Skeletal muscle tissue (tissue), 3 donors: ENCODE measurements at regions not wholly inside any gene's neighbourhood (a gene's known extent, or its start where the extent isn't known, plus 50 kb on each side); places are given as distances from the start of the nearest gene placed in this dataset.

Source experiments
- H3K27ac ChIP-seq: one replicate; pipeline ENCODE4 v1.7.0; 2013; ENCODE audit warnings: mild to moderate bottlenecking, low read depth, low read length, inconsistent platforms
- H3K27me3 ChIP-seq, 3 donors: one replicate each; pipeline ENCODE4 v1.7.0; 2013; ENCODE audit warnings: low read length in 3 of 3; ENCODE audit not compliant: control insufficient read depth in 3 of 3, insufficient read depth in 3 of 3
- H3K36me3 ChIP-seq, 3 donors: one replicate each; pipeline ENCODE4 v1.7.0; 2013; ENCODE audit warnings: low read length in 3 of 3; ENCODE audit not compliant: control insufficient read depth in 3 of 3, insufficient read depth in 3 of 3
- H3K4me1 ChIP-seq, 3 donors: one replicate each; pipeline ENCODE4 v1.7.0; 2013; ENCODE audit warnings: low read length in 3 of 3, mild to moderate bottlenecking in 3 of 3; ENCODE audit not compliant: control insufficient read depth in 3 of 3, insufficient read depth in 3 of 3
- H3K4me3 ChIP-seq, 3 donors: one replicate each; pipeline ENCODE4 v1.7.0; 2013; ENCODE audit warnings: low read length in 3 of 3
- H3K9ac ChIP-seq, 3 donors: one replicate each; pipeline ENCODE4 v1.7.0; 2013; ENCODE audit warnings: low read length in 3 of 3, mild to moderate bottlenecking in 3 of 3, moderate library complexity in 2 of 3, low read depth in 1 of 3
- H3K9me3 ChIP-seq, 3 donors: one replicate each; pipeline ENCODE4 v1.7.0; 2013; ENCODE audit warnings: low read length in 3 of 3; ENCODE audit not compliant: control insufficient read depth in 3 of 3
- donor health status: Osteomylitis.

- no peaks in the 10 kb centered on the region for H3K27me3 ChIP-seq
- H3K27ac ChIP-seq: no peak overlapping the region
- no peaks in the 10 kb centered on the region for H3K9me3 ChIP-seq
- no peak overlapping the region for H3K9ac ChIP-seq
- H3K36me3 ChIP-seq: no peaks in the 10 kb centered on the region
- no peaks in the 10 kb centered on the region for H3K4me1 ChIP-seq
- no peak overlapping the region for H3K4me3 ChIP-seq
Observed at GRCh38 chr1:104073463-104073902, 323.8 kb downstream of the AMY1C start.

GRCh38 chr1:104082221-104082620, 332.5 kb downstream of the AMY1C start:
- no peaks in the 10 kb centered on the region for H3K36me3 ChIP-seq
- H3K4me1 ChIP-seq: no peaks in the 10 kb centered on the region
- H3K27me3 ChIP-seq: no peaks in the 10 kb centered on the region
- no peak overlapping the region for H3K9ac ChIP-seq
- no peaks in the 10 kb centered on the region for H3K9me3 ChIP-seq
- no peak overlapping the region for H3K27ac ChIP-seq
- H3K4me3 ChIP-seq: no peak overlapping the region

- H3K4me1 ChIP-seq: no peaks in the 10 kb centered on the region
- no peaks in the 10 kb centered on the region for H3K27me3 ChIP-seq
- H3K9me3 ChIP-seq: no peaks in the 10 kb centered on the region
- H3K4me3 ChIP-seq: no peak overlapping the region
- H3K36me3 ChIP-seq: no peaks in the 10 kb centered on the region
- H3K27ac ChIP-seq: no peak overlapping the region
- no peak overlapping the region for H3K9ac ChIP-seq
Observed at GRCh38 chr1:104084380-104084779, 334.7 kb downstream of the AMY1C start.

- H3K9ac ChIP-seq: no peak overlapping the region
- no peaks in the 10 kb centered on the region for H3K27me3 ChIP-seq
- H3K9me3 ChIP-seq: no peaks in the 10 kb centered on the region
- no peak overlapping the region for H3K27ac ChIP-seq
- H3K36me3 ChIP-seq: no peaks in the 10 kb centered on the region
- no peak overlapping the region for H3K4me3 ChIP-seq
- H3K4me1 ChIP-seq: no peaks in the 10 kb centered on the region
Observed at GRCh38 chr1:104092698-104093097, 343.0 kb downstream of the AMY1C start.

GRCh38 chr1:104098837-104099236, 349.1 kb downstream of the AMY1C start:
- Histone ChIP-seq H3K27me3 (no peaks in the 10 kb centered on the region), H3K9me3 (no peaks in the 10 kb centered on the region), H3K27ac (no peak overlapping the region), H3K4me3 (no peak overlapping the region), H3K4me1 (no peaks in the 10 kb centered on the region), H3K36me3 (no peaks in the 10 kb centered on the region), H3K9ac (no peak overlapping the region)

- H3K9me3 ChIP-seq: no peaks in the 10 kb centered on the region
- H3K36me3 ChIP-seq: no peaks in the 10 kb centered on the region
- H3K4me1 ChIP-seq: no peaks in the 10 kb centered on the region
- no peak overlapping the region for H3K9ac ChIP-seq
- H3K27me3 ChIP-seq: no peaks in the 10 kb centered on the region
- H3K27ac ChIP-seq: no peak overlapping the region
- H3K4me3 ChIP-seq: no peak overlapping the region
Observed at GRCh38 chr1:104100115-104100514, 350.4 kb downstream of the AMY1C start.

GRCh38 chr1:104105465-104105864, 355.8 kb downstream of the AMY1C start:
- H3K4me1 ChIP-seq: no peaks in the 10 kb centered on the region
- H3K4me3 ChIP-seq: no peak overlapping the region
- no peaks in the 10 kb centered on the region for H3K9me3 ChIP-seq
- no peak overlapping the region for H3K9ac ChIP-seq
- H3K27ac ChIP-seq: no peak overlapping the region
- no peaks in the 10 kb centered on the region for H3K27me3 ChIP-seq
- no peaks in the 10 kb centered on the region for H3K36me3 ChIP-seq

GRCh38 chr1:104120525-104120924, 370.8 kb downstream of the AMY1C start:
- Histone ChIP-seq H3K4me3 (no peak overlapping the region), H3K4me1 (no peaks in the 10 kb centered on the region), H3K9ac (no peak overlapping the region), H3K27me3 (no peaks in the 10 kb centered on the region), H3K27ac (no peak overlapping the region), H3K36me3 (no peaks in the 10 kb centered on the region), H3K9me3 (no peaks in the 10 kb centered on the region)

GRCh38 chr1:104121271-104121670, 371.6 kb downstream of the AMY1C start:
- Histone ChIP-seq H3K27me3 (no peaks in the 10 kb centered on the region), H3K9me3 (no peaks in the 10 kb centered on the region), H3K36me3 (no peaks in the 10 kb centered on the region)

GRCh38 chr1:104125266-104125665, 375.6 kb downstream of the AMY1C start:
- Histone ChIP-seq H3K9me3 (no peaks in the 10 kb centered on the region), H3K27ac (no peak overlapping the region), H3K4me3 (no peak overlapping the region), H3K9ac (no peak overlapping the region), H3K4me1 (no peaks in the 10 kb centered on the region), H3K36me3 (no peaks in the 10 kb centered on the region), H3K27me3 (no peaks in the 10 kb centered on the region)

More at GRCh38 chr1:104121271-104121670, 371.6 kb downstream of the AMY1C start:
- Histone ChIP-seq H3K4me3 (no peak overlapping the region), H3K4me1 (no peaks in the 10 kb centered on the region), H3K27ac (no peak overlapping the region), H3K9ac (no peak overlapping the region)

- Histone ChIP-seq H3K27ac (no peak overlapping the region), H3K27me3 (no peaks in the 10 kb centered on the region), H3K4me1 (no peaks in the 10 kb centered on the region), H3K9ac (no peak overlapping the region), H3K36me3 (no peaks in the 10 kb centered on the region), H3K9me3 (no peaks in the 10 kb centered on the region), H3K4me3 (no peak overlapping the region)
Observed at GRCh38 chr1:104125970-104126369, 376.3 kb downstream of the AMY1C start.
